Stimulated activated CD8-positive, alpha-beta memory T cell treated with anti-CD3 and anti-CD28 coated beads, Interleukin-2, amount 100 ng/mL, for 48 hours (primary cell): ENCODE measurements at regions not wholly inside any gene's neighbourhood (a gene's known extent, or its start where the extent isn't known, plus 50 kb on each side); places are given as distances from the start of the nearest gene placed in this dataset.
"Not testable (repeated sequence)": the region's sequence is repeated elsewhere in the genome, so short reads cannot be mapped to it uniquely, and the experiment has no call there.

Experiments used
- DNase-seq, 2 donors: peaks; one replicate each; pipeline ENCODE4 v3.0.0-alpha.2; 2020; ENCODE audit warnings: low read depth in 2 of 2

DNA sequence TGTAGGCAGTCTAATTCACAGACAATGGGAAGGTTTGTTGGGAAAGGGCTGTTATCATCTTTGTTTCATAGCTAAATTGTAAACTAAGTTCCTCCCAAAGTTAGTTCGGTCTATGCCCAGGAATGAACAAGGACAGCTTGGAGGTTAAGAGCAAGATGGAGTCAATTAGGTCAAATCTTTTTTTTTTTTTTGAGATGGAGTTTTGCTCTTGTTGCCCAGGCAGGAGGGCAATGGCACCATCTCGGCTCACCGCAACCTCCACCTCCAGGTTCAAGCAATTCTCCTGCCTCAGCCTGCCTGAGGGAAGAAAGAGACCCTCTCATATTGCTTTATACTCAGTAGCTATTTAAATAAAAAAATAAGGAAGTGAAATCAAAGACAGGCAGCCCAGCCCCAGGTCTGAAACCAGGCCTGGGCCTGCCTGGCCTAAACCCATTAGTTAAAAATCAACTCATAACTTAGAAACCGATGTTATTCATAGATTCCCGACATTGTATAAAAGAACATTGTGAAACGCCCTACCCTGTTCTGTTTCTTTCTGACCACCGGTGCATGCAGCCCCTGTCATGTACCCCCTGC is 297.4 kb upstream of the SGCG start:
- no peak for DNase-seq

DNA sequence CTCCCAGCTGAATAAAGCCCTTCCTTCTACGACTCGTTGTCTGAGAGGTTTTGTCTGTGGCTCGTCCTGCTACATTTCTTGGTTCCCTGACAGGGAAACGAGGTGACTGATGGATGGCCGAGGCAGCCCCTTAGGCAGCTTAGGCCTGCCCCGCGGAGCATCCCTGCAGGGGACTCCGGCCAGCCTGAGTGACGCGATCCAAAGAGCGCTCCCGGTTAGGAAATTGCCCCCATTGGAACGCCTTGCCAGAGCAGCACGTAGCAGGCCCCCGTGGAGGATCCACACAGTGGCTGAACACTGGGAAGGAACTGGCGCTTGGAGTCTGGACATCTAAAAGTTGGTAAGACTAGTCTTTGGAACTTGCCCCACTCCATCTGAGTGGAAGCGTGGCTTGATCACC is 296.8 kb upstream of the SGCG start:
- DNase-seq, result no peak

DNA sequence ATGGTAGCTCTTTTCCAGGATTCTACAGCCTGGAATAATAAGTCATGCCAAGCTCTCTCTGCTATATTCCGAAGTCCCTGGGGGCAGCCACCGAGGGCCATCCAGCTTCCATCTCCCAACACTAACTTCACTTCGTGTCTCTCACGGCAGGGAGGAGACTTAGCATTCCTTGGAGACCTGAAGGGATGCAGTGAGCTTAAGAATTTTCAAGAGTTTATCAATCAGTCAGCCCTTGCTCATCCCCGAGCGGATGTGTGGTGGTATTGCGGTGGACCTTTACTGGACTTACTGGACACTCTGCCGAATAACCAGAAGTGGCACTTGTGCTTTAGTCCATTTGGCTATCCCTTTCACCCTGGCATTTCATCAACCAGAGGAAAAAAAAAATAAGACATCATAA is 294.7 kb upstream of the SGCG start:
- not testable (repeated sequence) for DNase-seq

DNA sequence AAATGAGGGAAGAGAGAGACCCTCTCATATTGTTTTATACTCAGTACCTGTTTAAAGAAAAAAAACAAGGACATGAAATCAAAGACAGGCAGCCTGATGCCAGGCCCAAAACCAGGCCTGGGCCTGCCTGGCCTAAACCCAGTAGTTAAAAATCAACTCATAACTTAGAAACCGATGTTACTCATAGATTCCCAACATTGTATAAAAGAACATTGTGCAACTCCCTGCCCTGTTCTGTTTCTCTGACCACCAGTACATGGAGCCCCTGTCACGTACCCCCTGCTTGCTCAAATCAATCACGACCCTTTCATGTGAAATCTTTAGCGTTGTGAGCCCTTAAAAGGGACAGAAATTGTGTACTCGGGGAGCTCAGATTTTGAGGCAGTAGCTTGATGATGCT is 291.4 kb upstream of the SGCG start:
- not testable (repeated sequence) for DNase-seq

DNA sequence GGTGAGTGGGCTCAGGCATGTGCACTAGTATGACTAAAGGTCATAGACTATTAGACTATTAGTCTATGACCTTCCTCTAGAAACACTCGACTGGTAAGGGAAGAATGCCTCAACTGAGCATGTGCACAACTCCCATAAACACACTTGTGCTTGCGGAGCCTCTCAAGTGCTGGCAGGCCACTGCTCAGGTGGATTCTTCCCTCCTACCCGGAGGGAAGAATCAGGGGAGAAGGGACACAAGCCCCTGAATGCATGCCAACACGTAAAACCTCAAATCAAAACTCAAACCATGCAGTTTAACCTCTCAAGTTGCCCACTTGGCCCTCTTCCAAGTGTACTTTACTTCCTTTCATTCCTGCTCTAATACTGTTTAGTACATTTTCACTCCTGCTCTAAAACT is 287.6 kb upstream of the SGCG start:
- DNase-seq, result no peak

DNA sequence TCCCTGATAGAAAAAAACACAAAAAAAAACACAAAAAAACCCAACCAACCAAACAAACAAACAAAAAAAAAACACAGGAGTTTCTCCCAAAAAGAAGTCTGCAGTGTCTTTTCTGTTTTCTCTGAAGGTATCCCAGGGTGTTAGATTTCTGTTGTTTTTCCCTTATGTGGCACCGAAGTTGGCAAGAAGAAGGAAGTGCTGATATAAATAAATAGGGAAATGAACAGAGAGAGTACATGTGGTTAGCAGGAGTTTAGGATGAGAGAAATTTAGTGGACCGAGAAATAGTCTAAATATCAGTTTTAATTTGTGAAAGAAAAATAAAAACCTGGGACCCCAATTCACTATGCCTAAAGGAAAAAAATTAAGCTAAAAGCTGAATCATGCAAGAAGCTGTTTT is 287.0 kb upstream of the SGCG start:
- no peak for DNase-seq

DNA sequence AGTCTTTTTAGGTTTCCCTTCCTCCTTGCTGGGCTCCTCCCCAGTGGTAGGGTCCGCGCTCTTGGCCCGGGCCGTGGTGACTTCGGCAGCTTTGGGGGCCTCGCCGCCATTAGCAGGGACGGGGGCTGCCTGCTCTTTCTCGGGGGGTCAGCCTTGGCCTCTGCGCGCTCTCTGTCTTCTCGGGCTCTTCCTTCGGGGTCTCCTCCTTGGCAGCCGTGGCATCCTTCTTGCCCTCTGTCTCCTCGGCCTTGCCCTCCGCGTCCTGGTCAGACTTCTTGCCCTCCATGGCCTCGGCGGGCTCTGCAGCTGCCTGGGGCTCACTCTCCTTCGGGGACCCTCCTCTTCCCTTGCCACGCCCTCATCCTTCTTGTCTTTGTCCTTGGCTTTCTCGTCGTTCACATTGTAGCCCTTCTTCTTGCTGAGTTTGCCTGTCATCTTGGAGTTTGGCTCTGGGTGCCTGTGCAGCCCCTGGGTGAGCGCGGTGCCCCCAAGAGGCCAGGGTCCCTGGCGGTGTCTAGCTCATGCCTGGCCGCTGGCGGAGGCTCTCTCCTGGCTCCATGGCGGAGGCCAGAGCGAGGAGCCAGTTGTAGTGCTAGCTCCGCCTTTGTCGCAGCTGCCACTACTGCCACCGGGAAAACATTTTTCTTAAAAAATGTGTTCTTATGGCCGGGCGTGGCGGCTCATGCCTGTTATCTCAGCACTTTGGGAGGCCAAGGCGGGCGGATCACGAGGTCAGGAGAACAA is 283.0 kb upstream of the SGCG start:
- DNase-seq, result no peak

DNA sequence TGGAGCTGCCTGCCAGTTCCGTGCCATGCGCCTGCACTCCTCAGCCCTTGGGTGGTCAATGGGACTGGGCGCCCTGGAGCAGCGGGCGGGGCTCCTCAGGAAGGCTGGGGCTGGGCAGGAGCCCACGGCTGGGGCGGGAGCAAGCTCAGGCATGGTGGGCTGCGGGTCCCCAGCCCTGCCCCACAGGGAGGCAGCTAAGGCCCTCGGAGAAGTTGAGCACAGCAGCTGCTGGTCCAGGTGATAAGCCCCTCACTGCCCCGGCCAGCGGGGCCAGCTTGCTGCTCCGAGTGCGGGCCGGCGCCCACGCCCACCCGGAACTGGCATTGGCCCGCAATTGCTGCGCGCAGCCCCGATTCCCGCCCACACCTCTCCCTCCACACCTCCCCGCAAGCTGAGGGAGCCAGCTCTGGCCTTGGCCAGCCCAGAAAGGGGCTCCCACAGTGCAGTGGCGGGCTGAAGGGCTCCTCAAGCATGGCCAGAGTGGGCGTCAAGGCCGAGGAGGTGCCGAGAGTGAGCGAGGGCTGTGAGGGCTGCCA is 280.3 kb upstream of the SGCG start:
- DNase-seq, result not testable (repeated sequence)

DNA sequence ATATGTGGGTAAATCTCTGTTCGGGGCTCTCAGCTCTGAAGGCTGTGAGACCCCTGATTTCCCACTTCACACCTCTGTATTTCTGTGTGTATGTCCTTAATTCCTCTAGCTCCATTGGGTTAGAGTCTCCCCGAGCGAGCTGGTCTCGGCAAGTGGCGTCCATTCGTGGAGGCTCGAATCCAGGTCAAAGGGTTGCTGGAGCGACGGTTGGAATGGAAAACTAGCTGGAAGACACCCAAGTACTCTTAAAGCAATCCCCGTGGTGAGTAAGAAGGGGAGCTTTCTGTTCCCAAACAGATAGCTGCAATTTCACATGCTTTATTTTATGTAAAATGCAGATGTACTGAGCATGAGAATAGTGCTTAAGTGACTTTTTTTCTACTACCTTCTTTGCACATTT is 277.5 kb upstream of the SGCG start:
- DNase-seq, result no peak

DNA sequence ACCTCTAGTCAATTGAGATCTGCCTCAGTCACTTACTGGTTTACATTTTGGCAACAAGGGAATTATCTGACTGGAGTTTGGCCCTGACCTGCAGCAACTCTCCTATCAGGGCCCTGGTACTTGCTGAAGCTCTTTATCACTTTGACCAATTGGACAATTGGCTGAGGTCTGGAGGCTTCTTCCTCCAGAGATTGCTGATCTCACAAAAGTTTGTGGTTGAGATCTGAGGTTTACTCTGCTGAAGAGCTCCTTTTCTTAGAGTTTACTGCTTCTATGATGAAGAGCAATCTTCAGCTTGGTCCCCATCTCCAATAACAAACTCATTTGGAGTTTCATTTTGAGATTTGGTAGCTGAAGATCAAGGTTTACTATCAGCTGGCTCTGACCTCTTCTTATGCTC is 276.9 kb upstream of the SGCG start:
- no peak for DNase-seq

DNA sequence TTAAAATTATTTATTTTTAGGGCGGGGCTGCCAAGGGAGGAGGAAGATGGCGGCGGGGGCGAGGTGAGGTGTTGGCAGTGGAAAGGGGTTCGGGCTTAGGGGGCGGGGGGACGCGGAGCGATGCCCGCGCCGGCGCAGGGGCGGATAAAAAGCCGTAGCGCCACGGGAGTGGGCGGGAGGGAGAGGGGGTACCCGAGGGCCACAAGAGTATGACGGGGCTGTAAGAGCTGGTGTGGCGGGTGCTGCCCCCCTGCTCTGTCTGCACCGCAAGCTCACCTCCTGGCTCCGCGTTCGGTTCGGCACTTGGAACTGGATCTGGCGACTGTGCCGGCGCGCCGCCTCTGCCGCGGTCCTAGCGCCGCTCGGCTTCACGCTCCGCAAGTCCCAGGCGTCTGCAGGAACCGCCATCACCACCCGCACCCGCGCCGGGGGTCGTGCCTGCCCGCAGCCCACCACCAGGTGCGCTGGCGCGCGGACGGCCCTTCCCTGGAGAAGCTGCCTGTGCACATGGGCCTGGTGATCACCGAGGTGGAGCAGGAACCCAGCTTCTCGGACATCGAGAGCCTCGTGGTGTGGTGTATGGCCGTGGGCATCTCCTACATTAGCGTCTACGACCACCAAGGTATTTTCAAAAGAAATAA is 265.2 kb upstream of the SGCG start:
- no peak for DNase-seq

DNA sequence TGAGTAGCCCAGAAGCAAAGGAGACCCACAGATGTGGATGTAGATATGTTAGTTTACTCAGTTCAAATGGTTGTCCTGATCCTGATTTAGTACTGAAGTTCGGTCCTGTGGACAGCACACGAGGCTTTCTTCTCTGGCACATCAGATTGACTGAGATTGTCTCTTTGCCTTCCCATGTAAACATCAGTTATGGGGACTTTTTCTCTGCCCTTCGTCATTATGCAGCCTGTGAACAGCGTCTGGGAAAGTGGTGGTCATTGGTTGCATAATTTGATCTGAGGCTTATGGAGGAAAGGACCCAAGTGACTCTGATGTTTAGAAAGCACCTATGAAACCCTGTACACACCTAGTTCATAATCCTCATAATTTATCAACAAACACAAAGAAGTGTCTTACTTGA is 264.5 kb upstream of the SGCG start:
- not testable (repeated sequence) for DNase-seq

DNA sequence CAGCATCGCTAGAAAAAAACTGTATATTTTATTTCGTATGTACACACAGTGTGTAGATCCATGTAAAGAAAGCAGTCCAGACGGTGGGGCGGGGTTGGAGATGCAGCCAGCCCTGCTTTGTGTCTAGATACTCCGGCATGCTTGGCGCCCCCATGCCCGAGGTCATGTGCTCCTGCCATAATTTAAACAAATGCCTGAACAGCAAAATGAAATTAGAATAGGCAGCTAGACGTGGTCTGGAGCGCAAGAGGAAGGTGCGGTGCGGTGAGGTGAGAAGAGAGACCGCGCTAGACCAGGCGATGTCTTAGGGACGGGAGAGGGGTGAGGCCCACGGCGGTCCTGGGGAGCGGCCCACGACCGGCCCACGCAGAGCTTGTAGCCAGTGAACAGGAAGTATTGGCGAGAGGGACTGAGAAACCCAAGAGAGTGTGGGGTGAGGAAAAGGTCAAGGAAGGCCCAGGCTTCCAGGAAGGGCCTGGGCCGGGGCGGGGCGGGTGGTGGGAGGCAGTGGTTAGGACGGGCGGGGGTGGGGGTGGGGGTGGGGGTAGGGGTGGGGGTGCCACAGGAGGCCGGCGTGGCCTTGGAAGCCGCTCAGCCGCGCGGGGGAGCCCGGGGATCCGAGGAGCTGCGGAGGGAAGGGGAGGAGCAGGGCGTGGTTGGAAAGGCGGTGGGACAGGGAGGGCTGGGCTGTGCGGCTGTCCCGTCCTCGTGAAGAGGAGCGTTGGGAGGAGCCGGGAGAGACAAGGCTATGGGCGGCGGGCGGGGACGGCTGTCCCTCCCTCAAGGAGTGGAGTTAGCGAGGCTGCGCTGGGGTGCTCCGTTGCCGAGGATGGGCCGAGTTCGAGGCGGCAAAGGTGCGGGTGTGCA is 254.7 kb upstream of the SGCG start:
- no peak for DNase-seq

DNA sequence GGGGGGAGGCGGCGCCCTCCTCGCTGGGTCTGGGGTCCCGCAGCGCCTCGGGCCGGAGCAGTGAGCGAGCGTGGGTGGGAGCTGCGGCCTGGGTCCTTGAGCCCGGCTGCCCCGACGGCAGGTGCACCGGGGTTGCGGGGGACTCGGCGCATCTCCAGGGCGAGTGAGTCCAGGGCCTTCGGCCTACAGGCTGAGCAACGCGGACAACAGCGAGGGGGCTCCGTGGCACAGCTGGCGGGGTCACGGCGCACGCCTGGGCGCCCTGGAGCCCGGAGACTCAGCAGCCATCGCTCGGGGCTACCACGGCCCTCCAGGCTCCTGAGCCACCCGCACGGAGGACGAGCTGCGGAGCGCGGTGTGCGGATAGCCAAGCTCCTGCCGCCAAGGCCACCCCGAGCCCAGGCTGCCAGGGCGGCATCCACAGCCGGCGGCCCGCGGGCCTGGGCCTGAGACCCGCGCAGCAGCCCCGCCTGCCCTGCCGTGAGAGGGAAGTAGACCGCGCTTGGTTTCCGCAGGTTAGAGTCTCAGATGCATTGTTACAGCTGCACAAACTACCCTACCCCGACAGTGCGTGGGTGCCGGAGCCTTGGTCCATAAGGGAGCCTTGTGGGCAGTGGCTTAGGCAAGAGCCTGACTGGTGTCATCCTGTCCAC is 253.9 kb upstream of the SGCG start:
- DNase-seq, result no peak

DNA sequence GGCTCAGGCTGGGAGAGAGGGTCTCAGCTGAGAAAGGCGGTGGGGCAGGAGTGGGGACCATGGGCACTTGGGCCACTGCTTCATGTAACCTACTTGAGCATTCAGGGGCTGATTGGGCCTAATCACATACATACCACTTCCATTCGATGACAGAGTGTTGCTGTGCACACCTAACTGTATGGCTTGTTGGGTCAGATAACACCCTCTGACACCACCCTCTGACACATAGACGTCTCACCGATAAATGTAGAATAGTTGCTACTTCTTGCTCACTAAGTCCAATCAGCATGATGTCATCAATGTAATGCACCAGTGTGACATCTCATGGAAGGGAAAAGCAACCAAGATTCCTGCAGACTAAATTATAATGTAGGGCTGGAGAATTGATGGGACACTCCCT is 252.9 kb upstream of the SGCG start:
- DNase-seq, result not testable (repeated sequence)

DNA sequence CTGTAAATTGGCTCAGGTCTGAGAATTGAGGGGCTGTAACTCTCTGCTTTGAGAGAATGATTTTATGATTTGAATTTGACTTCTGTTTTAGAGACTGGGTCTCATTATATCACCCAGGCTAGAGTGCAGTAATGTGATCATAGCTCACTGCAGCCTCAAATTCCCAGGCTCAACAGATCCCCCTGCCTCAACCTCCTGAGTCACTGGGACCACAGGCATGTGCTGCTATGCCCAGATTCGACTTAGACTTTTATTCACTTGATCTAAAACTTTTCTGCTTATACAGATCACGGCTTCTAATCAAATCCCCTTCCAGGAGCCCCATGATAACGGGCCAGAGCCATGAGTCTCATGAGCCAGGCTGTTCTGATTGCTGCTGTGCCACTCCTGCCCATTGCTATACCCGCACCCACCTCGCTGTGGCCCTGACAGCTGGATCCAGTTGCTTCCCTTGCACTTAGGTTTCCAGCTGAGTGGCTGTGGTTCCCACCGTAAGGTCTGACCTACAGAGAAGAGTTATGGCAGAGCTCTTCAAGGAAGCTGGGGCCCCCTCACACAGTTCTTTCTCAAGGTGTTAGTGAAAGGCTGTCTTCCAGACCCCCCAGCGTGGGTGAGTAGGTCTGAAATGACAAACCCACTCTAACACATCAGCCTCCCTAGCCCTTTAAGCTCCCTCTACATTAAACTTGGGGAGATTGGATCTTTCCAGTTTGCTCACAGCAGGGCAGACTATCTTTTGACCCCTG is 251.2 kb upstream of the SGCG start:
- DNase-seq, result no peak

DNA sequence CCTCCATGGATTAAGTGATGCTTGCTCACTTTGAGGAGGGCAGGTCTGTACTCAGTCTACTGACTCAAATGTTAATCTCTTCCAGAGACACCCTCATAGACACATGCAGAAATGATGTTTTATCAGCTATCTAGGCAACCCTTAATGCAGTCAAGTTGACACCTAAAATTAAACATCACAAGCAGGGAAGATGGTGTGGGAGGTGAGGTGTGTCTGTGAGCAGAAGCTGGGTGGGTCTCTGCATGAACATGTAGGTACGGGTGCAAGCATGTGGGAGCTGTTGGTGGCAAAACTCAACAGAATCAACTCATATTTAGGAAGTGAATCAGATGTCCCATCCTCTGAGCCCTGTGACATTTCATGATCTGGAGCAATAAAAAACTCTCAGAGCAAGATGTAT is 249.2 kb upstream of the SGCG start:
- DNase-seq, result no peak

DNA sequence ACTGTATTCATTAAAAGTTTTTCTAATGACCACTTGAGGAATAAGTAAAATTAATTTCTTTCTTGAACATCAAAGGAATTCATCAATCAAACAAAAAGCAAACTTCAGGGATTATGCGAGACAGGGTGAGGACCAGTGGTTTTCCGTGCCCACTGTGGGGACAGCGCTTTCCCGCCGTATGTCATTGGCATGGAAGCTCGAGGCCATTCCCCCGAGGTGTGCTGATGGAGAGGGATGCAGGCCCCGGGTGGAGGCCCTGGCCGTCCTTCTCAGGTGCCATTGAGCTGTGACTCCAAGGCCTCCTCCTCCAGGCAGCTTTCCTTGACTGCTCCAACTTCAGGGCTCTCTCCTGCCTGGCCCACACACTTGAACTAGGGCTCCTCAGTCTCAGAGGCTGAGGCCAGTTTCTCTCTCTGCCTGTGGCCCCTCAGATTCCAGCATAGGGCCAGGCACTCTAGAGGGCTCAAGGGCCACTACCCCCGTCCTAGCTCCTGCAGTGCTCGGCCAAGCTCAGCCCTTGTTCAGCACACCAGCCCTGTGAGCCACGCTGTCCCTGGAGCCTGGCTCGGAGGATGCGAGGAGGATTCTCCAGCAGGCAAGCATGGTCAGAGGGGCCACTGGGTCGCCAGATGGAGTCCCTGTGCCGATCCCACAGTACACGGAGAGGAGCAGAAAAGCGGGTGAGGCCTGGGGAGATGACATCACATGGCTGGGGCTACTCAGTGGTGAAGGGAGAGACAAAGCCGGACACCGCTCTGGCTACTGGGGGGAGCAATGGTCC is 248.0 kb upstream of the SGCG start:
- DNase-seq, result not testable (repeated sequence)

DNA sequence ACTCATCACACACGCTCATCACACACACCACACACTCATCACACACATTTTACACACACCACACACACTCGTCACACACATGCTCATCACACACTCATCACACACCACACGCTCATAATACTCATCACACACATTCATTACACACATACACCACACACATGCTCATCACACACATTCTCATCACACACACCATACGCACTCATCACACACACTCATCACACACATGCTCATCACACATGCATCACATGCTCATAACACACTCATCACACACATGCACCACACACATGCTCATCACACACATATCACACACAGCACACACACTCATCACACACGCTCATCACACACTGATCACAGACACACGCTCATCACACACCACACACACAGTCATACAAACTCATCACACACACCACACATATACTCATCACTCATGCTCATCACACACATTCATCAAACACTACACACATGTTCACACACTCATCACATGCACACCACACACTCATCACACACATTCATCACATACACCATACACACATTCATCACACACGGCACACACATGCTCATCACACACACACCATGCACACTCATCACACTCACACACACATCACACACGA is 247.1 kb upstream of the SGCG start:
- no peak for DNase-seq
